H1 (cell line): ENCODE measurements at regions not wholly inside any gene's neighbourhood (a gene's known extent, or its start where the extent isn't known, plus 50 kb on each side); places are given as distances from the start of the nearest gene placed in this dataset.

Experiments
- CHD1 ChIP-seq: IDR thresholded peaks from 2 replicates; pipeline ENCODE4 v1.6.1; 2012; ENCODE audit warnings: low read depth, low read length, improper control_type of control experiment
- TCF12 ChIP-seq: IDR thresholded peaks from 2 replicates; pipeline ENCODE4 v1.6.1; 2011; ENCODE audit warnings: low read depth, mild to moderate bottlenecking, low read length
- TF ChIP-seq, protein P1 (sequence below): IDR thresholded peaks from 2 replicates; pipeline ENCODE4 v1.6.1; 2012; ENCODE audit warnings: inconsistent platforms

DNA sequence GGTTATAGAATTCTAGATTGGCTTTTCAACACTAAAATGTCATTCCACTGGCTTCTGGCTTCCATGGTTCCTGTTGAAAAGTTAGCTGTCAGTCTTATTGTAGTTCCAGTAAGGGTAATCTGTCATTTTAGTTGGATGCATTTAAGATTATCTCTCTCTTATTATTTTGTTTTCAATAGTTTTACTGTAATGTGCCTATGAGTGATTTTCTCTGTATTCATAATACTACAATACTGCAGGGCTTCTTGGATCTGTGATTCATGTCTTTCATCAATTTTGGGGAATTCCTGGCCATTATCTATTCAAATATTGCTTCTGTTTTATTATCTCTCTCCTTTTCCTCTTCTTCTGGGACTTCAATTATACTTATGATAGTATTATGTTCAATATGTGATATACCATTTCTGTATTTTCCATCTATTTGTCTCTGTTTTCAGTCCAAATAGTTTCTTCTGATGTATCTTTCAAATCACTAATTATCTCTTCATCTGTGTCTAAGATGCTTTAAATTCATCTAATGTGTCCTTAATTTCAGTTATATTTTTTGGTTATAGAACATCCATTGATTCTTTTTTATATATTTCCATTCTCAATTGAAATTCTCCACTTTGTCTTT is 101.5 kb downstream of the KCTD15 start (continued):
- TF ChIP-seq CHD1 (no peak), TCF12 (no peak)
- TF ChIP-seq, protein P1, sequence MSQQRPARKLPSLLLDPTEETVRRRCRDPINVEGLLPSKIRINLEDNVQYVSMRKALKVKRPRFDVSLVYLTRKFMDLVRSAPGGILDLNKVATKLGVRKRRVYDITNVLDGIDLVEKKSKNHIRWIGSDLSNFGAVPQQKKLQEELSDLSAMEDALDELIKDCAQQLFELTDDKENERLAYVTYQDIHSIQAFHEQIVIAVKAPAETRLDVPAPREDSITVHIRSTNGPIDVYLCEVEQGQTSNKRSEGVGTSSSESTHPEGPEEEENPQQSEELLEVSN, result no peak
